ENCODE measurements at regions not wholly inside any gene's neighbourhood (a gene's known extent, or its start where the extent isn't known, plus 50 kb on each side); places are given as distances from the start of the nearest gene placed in this dataset.

- Histone ChIP-seq H3K36me3 (ENCODE audit: control insufficient read depth, insufficient read depth, low read length) (no peaks in the 10 kb centered on the region), H3K9ac (ENCODE audit: low read depth, low read length) (no peak overlapping the region), H3K4me3 (ENCODE audit: low read depth, low read length) (no peak overlapping the region), H3K9me3 (ENCODE audit: control insufficient read depth, insufficient read depth, low read length) (no peaks in the 10 kb centered on the region), H3K27me3 (ENCODE audit: control insufficient read depth, insufficient read depth, low read length) (no peaks in the 10 kb centered on the region), H3K4me1 (ENCODE audit: control insufficient read depth, insufficient read depth, low read length) (no peaks in the 10 kb centered on the region)
These were observed 529.4 kb downstream of the CCDC85A start for GRCh38 chr2:56713161-56713676.

- no peaks in the 10 kb centered on the region for H3K9me3 ChIP-seq (ENCODE audit: control insufficient read depth, insufficient read depth, low read length)
- H3K4me1 ChIP-seq (ENCODE audit: control insufficient read depth, insufficient read depth, low read length), result no peaks in the 10 kb centered on the region
- no peaks in the 10 kb centered on the region for H3K36me3 ChIP-seq (ENCODE audit: control insufficient read depth, insufficient read depth, low read length)
- H3K9ac ChIP-seq (ENCODE audit: low read depth, low read length), result no peak overlapping the region
- no peak overlapping the region for H3K4me3 ChIP-seq (ENCODE audit: low read depth, low read length)
- H3K27me3 ChIP-seq (ENCODE audit: control insufficient read depth, insufficient read depth, low read length), result no peaks in the 10 kb centered on the region
These were observed 530.2 kb downstream of the CCDC85A start for GRCh38 chr2:56713978-56714377.

- H3K27me3 ChIP-seq (ENCODE audit: control insufficient read depth, insufficient read depth, low read length), result no peaks in the 10 kb centered on the region
- no peaks in the 10 kb centered on the region for H3K36me3 ChIP-seq (ENCODE audit: control insufficient read depth, insufficient read depth, low read length)
- H3K4me1 ChIP-seq (ENCODE audit: control insufficient read depth, insufficient read depth, low read length), result no peaks in the 10 kb centered on the region
- H3K9ac ChIP-seq (ENCODE audit: low read depth, low read length), result no peak overlapping the region
- no peak overlapping the region for H3K4me3 ChIP-seq (ENCODE audit: low read depth, low read length)
- no peaks in the 10 kb centered on the region for H3K9me3 ChIP-seq (ENCODE audit: control insufficient read depth, insufficient read depth, low read length)
These were observed 530.6 kb downstream of the CCDC85A start for GRCh38 chr2:56714400-56714799.

- H3K36me3 ChIP-seq (ENCODE audit: control insufficient read depth, insufficient read depth, low read length), result no peaks in the 10 kb centered on the region
- H3K9ac ChIP-seq (ENCODE audit: low read depth, low read length), result no peak overlapping the region
- H3K4me1 ChIP-seq (ENCODE audit: control insufficient read depth, insufficient read depth, low read length), result no peaks in the 10 kb centered on the region
- no peaks in the 10 kb centered on the region for H3K9me3 ChIP-seq (ENCODE audit: control insufficient read depth, insufficient read depth, low read length)
- H3K4me3 ChIP-seq (ENCODE audit: low read depth, low read length), result no peak overlapping the region
- H3K27me3 ChIP-seq (ENCODE audit: control insufficient read depth, insufficient read depth, low read length), result no peaks in the 10 kb centered on the region
These were observed 531.9 kb downstream of the CCDC85A start for GRCh38 chr2:56715683-56716082.

- Histone ChIP-seq H3K9me3 (ENCODE audit: control insufficient read depth, insufficient read depth, low read length) (no peaks in the 10 kb centered on the region), H3K4me3 (ENCODE audit: low read depth, low read length) (no peak overlapping the region), H3K9ac (ENCODE audit: low read depth, low read length) (no peak overlapping the region), H3K27me3 (ENCODE audit: control insufficient read depth, insufficient read depth, low read length) (no peaks in the 10 kb centered on the region), H3K36me3 (ENCODE audit: control insufficient read depth, insufficient read depth, low read length) (no peaks in the 10 kb centered on the region), H3K4me1 (ENCODE audit: control insufficient read depth, insufficient read depth, low read length) (no peaks in the 10 kb centered on the region)
These were observed 534.6 kb downstream of the CCDC85A start for GRCh38 chr2:56718413-56718812.

- Histone ChIP-seq H3K4me1 (ENCODE audit: control insufficient read depth, insufficient read depth, low read length) (no peaks in the 10 kb centered on the region), H3K27me3 (ENCODE audit: control insufficient read depth, insufficient read depth, low read length) (no peaks in the 10 kb centered on the region), H3K36me3 (ENCODE audit: control insufficient read depth, insufficient read depth, low read length) (no peaks in the 10 kb centered on the region), H3K4me3 (ENCODE audit: low read depth, low read length) (no peak overlapping the region), H3K9me3 (ENCODE audit: control insufficient read depth, insufficient read depth, low read length) (no peaks in the 10 kb centered on the region), H3K9ac (ENCODE audit: low read depth, low read length) (no peak overlapping the region)
These were observed 545.4 kb downstream of the CCDC85A start for GRCh38 chr2:56729212-56729611.

- H3K4me1 ChIP-seq (ENCODE audit: control insufficient read depth, insufficient read depth, low read length), result no peaks in the 10 kb centered on the region
- no peaks in the 10 kb centered on the region for H3K36me3 ChIP-seq (ENCODE audit: control insufficient read depth, insufficient read depth, low read length)
- H3K9me3 ChIP-seq (ENCODE audit: control insufficient read depth, insufficient read depth, low read length), result no peaks in the 10 kb centered on the region
- no peak overlapping the region for H3K9ac ChIP-seq (ENCODE audit: low read depth, low read length)
- H3K4me3 ChIP-seq (ENCODE audit: low read depth, low read length), result no peak overlapping the region
- no peaks in the 10 kb centered on the region for H3K27me3 ChIP-seq (ENCODE audit: control insufficient read depth, insufficient read depth, low read length)
These were observed 549.2 kb downstream of the CCDC85A start for GRCh38 chr2:56732946-56733345.

- peaks cover 2% of the 10 kb centered on the region for H3K4me1 ChIP-seq (ENCODE audit: control insufficient read depth, insufficient read depth, low read length)
- no peak overlapping the region for H3K4me3 ChIP-seq (ENCODE audit: low read depth, low read length)
- no peaks in the 10 kb centered on the region for H3K9me3 ChIP-seq (ENCODE audit: control insufficient read depth, insufficient read depth, low read length)
- no peak overlapping the region for H3K9ac ChIP-seq (ENCODE audit: low read depth, low read length)
- no peaks in the 10 kb centered on the region for H3K27me3 ChIP-seq (ENCODE audit: control insufficient read depth, insufficient read depth, low read length)
- H3K36me3 ChIP-seq (ENCODE audit: control insufficient read depth, insufficient read depth, low read length), result no peaks in the 10 kb centered on the region
These were observed 555.6 kb downstream of the CCDC85A start for GRCh38 chr2:56739413-56739812.

GRCh38 chr2:56741601-56742102 lies 557.9 kb downstream of the CCDC85A start:
- peaks cover 2% of the 10 kb centered on the region for H3K4me1 ChIP-seq (ENCODE audit: control insufficient read depth, insufficient read depth, low read length)
- no peaks in the 10 kb centered on the region for H3K9me3 ChIP-seq (ENCODE audit: control insufficient read depth, insufficient read depth, low read length)
- no peak overlapping the region for H3K9ac ChIP-seq (ENCODE audit: low read depth, low read length)
- H3K36me3 ChIP-seq (ENCODE audit: control insufficient read depth, insufficient read depth, low read length), result no peaks in the 10 kb centered on the region
- H3K4me3 ChIP-seq (ENCODE audit: low read depth, low read length), result no peak overlapping the region
- H3K27me3 ChIP-seq (ENCODE audit: control insufficient read depth, insufficient read depth, low read length), result no peaks in the 10 kb centered on the region

- H3K4me1 ChIP-seq (ENCODE audit: control insufficient read depth, insufficient read depth, low read length), result no peaks in the 10 kb centered on the region
- H3K36me3 ChIP-seq (ENCODE audit: control insufficient read depth, insufficient read depth, low read length), result no peaks in the 10 kb centered on the region
- H3K9me3 ChIP-seq (ENCODE audit: control insufficient read depth, insufficient read depth, low read length), result no peaks in the 10 kb centered on the region
- H3K27me3 ChIP-seq (ENCODE audit: control insufficient read depth, insufficient read depth, low read length), result no peaks in the 10 kb centered on the region
- no peak overlapping the region for H3K9ac ChIP-seq (ENCODE audit: low read depth, low read length)
- no peak overlapping the region for H3K4me3 ChIP-seq (ENCODE audit: low read depth, low read length)
These were observed 560.0 kb downstream of the CCDC85A start for GRCh38 chr2:56743807-56744206.

- Histone ChIP-seq H3K4me3 (ENCODE audit: low read depth, low read length) (no peak overlapping the region), H3K36me3 (ENCODE audit: control insufficient read depth, insufficient read depth, low read length) (no peaks in the 10 kb centered on the region), H3K9me3 (ENCODE audit: control insufficient read depth, insufficient read depth, low read length) (no peaks in the 10 kb centered on the region), H3K9ac (ENCODE audit: low read depth, low read length) (no peak overlapping the region), H3K27me3 (ENCODE audit: control insufficient read depth, insufficient read depth, low read length) (no peaks in the 10 kb centered on the region), H3K4me1 (ENCODE audit: control insufficient read depth, insufficient read depth, low read length) (no peaks in the 10 kb centered on the region)
These were observed 565.5 kb downstream of the CCDC85A start for GRCh38 chr2:56749152-56749752.

- no peaks in the 10 kb centered on the region for H3K27me3 ChIP-seq (ENCODE audit: control insufficient read depth, insufficient read depth, low read length)
- no peak overlapping the region for H3K4me3 ChIP-seq (ENCODE audit: low read depth, low read length)
- H3K36me3 ChIP-seq (ENCODE audit: control insufficient read depth, insufficient read depth, low read length), result no peaks in the 10 kb centered on the region
- H3K9me3 ChIP-seq (ENCODE audit: control insufficient read depth, insufficient read depth, low read length), result no peaks in the 10 kb centered on the region
- no peak overlapping the region for H3K9ac ChIP-seq (ENCODE audit: low read depth, low read length)
- no peaks in the 10 kb centered on the region for H3K4me1 ChIP-seq (ENCODE audit: control insufficient read depth, insufficient read depth, low read length)
These were observed 569.4 kb downstream of the CCDC85A start for GRCh38 chr2:56753182-56753581.
